OCI-LY3 (cell line): ENCODE measurements at regions not wholly inside any gene's neighbourhood (a gene's known extent, or its start where the extent isn't known, plus 50 kb on each side); places are given as distances from the start of the nearest gene placed in this dataset.

Source experiments
- H2AFZ ChIP-seq: fragments of 200-600, 300-600 bp; shearing (Covaris generic); 2 replicates; pipeline ENCODE4 v1.6.0; 2014; ENCODE audit warnings: antibody characterized with exemption, low read depth, low read length
- H3K27ac ChIP-seq: fragments of 200-600, 300-600 bp; sonication (generic); 2 replicates; pipeline ENCODE4 v1.5.1; 2014; ENCODE audit warnings: mild to moderate bottlenecking, low read length, moderate library complexity, mixed read lengths
- H3K27me3 ChIP-seq: fragments of 200-600, 300-600 bp; sonication (generic); 2 replicates; pipeline ENCODE4 v1.6.1; 2014; ENCODE audit warnings: low read depth, low read length, mixed read lengths
- H3K36me3 ChIP-seq: fragments of 200-600, 300-600 bp; sonication (generic); replicated peaks from 2 replicates; pipeline ENCODE3; 2014; ENCODE audit warnings: low read depth, low read length, mixed read lengths
- H3K4me1 ChIP-seq: fragments of 300-600, 200-600 bp; sonication (generic); 2 replicates; pipeline ENCODE4 v1.6.1; 2014; ENCODE audit warnings: low read length, mixed read lengths
- H3K4me2 ChIP-seq: fragments of 200-600, 300-600 bp; sonication (generic); 2 replicates; pipeline ENCODE4 v1.6.1; 2014; ENCODE audit warnings: low read length, mixed read lengths
- H3K4me3 ChIP-seq: fragments of 300-600, 200-600 bp; sonication (generic); 2 replicates; pipeline ENCODE4 v1.5.1; 2014; ENCODE audit warnings: antibody characterized with exemption, mild to moderate bottlenecking, low read length, moderate library complexity
- H3K79me2 ChIP-seq: fragments of 300-600, 200-600 bp; shearing (Covaris generic); 2 replicates; pipeline ENCODE4 v1.6.1; 2014; ENCODE audit warnings: mild to moderate bottlenecking, low read length, mixed read lengths
- H3K9ac ChIP-seq: fragments of 300-600, 200-600 bp; shearing (Covaris generic); 2 replicates; pipeline ENCODE4 v1.6.0; 2014; ENCODE audit warnings: mild to moderate bottlenecking, low read length, moderate library complexity
- H3K9me3 ChIP-seq: fragments of 200-600, 300-600 bp; shearing (Covaris generic); 2 replicates; pipeline ENCODE4 v1.6.1; 2014; ENCODE audit warnings: low read length, mixed read lengths; ENCODE audit not compliant: insufficient read depth
- H4K20me1 ChIP-seq: fragments of 200-600, 300-600 bp; sonication (generic); 2 replicates; pipeline ENCODE4 v1.6.1; 2016; ENCODE audit warnings: low read length, mixed read lengths; ENCODE audit not compliant: insufficient read depth
- EZH2phosphoT487 ChIP-seq: fragments of 200-600 bp; shearing (Covaris generic); IDR thresholded peaks from 2 replicates; pipeline ENCODE4 v1.6.1; 2018; ENCODE audit warnings: antibody characterized with exemption, mixed run types, low read depth
- TF ChIP-seq, protein P1 (sequence below): fragments of 200-600, 300-600 bp; sonication (generic); IDR thresholded peaks from 2 replicates; pipeline ENCODE4 v1.5.1; 2014; ENCODE audit warnings: antibody characterized with exemption, low read length, low read depth

DNA sequence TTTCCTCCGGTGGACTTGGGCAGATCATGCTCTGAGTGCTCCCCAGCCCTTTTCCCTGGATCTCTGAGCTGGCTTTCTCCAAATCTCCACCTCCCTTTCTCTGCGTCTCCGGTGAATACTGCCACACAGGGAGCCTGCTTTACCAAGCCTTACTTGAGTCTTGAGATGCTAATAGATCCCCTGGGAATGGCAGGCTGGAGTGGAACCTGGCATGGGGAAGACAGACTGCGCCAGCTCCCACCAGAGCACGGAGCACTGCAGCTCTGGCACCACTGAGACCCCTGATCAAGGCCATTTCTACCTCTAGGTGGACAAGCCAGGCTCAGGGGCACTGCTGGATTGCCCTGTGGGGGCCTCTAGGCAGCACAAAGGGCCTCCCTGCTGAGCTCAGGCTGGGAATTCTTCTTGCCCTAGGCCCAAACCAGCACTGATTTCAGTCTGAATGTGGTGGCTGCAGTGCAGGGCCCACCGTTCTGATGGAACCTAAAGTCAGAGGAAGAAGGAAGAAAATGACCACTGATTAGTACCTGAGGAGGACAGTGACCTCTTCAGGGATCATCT, 74.3 kb upstream of the CRHR1 start:
- Histone ChIP-seq H3K79me2 (no peaks in the 10 kb centered on the region), H4K20me1 (no peaks in the 10 kb centered on the region), H3K4me2 (no peak overlapping the region), H3K4me1 (no peaks in the 10 kb centered on the region), H3K36me3 (no peaks in the 10 kb centered on the region), H3K4me3 (no peak overlapping the region), H2AFZ (no peak overlapping the region), H3K27me3 (peaks cover 43% of the 10 kb centered on the region), H3K9me3 (no peaks in the 10 kb centered on the region), H3K9ac (no peak overlapping the region), H3K27ac (no peak overlapping the region)
- no peak for TF ChIP-seq EZH2phosphoT487
- TF ChIP-seq, protein P1, sequence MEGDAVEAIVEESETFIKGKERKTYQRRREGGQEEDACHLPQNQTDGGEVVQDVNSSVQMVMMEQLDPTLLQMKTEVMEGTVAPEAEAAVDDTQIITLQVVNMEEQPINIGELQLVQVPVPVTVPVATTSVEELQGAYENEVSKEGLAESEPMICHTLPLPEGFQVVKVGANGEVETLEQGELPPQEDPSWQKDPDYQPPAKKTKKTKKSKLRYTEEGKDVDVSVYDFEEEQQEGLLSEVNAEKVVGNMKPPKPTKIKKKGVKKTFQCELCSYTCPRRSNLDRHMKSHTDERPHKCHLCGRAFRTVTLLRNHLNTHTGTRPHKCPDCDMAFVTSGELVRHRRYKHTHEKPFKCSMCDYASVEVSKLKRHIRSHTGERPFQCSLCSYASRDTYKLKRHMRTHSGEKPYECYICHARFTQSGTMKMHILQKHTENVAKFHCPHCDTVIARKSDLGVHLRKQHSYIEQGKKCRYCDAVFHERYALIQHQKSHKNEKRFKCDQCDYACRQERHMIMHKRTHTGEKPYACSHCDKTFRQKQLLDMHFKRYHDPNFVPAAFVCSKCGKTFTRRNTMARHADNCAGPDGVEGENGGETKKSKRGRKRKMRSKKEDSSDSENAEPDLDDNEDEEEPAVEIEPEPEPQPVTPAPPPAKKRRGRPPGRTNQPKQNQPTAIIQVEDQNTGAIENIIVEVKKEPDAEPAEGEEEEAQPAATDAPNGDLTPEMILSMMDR, result no peak

DNA sequence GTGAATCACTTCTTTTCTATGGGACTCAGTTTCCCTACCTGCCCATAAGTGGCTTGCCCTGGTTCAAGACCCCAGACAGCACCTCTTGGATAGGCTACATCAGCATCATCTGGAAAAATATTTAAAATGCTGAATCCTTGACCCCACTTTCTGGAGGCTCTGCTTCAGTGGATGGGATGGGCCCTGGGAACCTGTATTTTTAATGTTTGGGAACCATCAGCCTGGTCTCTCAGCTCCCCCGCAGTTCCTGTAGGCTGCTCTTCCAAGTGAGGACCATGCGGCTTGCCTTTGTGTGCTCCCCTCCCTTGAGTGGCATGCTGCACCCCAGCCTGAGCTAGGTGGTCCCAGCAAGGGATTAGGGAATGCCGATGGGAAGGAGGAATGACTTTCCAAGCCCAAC, 68.3 kb upstream of the CRHR1 start:
- Histone ChIP-seq H2AFZ (no peak overlapping the region), H3K9me3 (no peaks in the 10 kb centered on the region), H3K79me2 (no peaks in the 10 kb centered on the region), H3K9ac (no peak overlapping the region), H3K36me3 (no peaks in the 10 kb centered on the region), H3K4me3 (no peak overlapping the region), H4K20me1 (no peaks in the 10 kb centered on the region), H3K27ac (no peak overlapping the region), H3K4me2 (no peak overlapping the region), H3K27me3 (peaks cover 25% of the 10 kb centered on the region), H3K4me1 (no peaks in the 10 kb centered on the region)
- no peak for TF ChIP-seq EZH2phosphoT487
- TF ChIP-seq, protein P1, result no peak

DNA sequence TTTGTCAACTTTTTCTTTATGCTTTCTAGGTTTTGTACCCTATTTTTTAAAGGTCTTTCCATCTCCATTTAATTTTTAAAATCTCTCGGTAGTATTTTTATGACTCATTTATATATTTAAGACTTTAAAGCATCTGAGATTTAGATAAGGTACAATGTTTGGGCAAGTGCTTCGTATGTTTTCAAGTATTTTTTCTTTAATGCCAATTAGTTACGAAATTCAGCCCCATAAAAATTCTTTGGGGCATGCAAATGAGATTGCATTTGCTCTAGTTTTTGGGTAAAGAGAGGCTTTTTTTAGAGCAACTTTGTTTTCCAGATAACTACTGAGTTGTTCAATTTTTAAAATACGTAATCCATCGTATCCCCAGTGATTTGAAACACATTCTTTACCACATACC, 65.3 kb upstream of the CRHR1 start:
- no peak overlapping the region for H2AFZ ChIP-seq
- H3K9me3 ChIP-seq, result no peaks in the 10 kb centered on the region
- no peak overlapping the region for H3K4me3 ChIP-seq
- H3K36me3 ChIP-seq, result no peaks in the 10 kb centered on the region
- H4K20me1 ChIP-seq, result no peaks in the 10 kb centered on the region
- TF ChIP-seq, protein P1, result no peak
- TF ChIP-seq EZH2phosphoT487, result no peak
- no peaks in the 10 kb centered on the region for H3K79me2 ChIP-seq
- H3K27me3 ChIP-seq, result peaks cover 23% of the 10 kb centered on the region
- H3K4me2 ChIP-seq, result no peak overlapping the region
- H3K4me1 ChIP-seq, result no peaks in the 10 kb centered on the region
- H3K9ac ChIP-seq, result no peak overlapping the region
- no peak overlapping the region for H3K27ac ChIP-seq

DNA sequence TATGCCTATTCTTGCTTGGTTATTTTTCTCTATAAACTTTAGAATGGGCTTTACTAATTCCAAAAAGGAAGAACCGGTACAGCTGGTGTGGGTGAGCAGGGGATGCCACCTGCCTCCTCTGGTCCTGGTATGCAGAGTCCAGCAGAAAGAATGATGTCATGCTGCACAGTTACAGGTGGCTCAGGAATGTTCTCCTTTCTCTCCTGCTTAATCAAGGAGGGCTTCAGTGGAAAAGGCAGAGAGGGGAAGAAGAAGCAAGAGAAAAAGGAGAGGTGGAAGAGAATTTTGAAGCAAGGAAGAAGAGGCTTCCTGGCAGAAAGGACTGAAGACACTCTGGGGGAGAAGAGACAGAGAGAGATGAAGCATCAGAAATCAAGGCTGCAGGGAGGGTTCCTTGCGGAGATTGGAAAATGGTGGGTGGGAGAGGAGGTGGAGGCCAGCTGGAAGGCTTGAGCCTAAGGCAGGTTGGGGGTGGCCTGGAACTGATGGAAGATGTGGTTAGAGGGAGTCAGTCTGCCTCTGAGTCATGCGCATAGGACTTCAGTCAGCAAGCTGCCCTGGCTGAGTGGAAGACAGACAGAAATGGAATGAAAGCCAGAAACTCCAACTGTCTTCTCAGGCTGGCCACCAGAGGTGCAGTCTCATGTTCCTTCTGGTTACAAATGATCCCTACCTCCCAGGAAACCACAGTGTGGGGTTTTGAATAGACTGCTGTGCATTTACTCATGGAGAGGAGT, 64.6 kb upstream of the CRHR1 start:
- H3K79me2 ChIP-seq, result no peaks in the 10 kb centered on the region
- H3K9ac ChIP-seq, result no peak overlapping the region
- no peaks in the 10 kb centered on the region for H3K36me3 ChIP-seq
- H4K20me1 ChIP-seq, result no peaks in the 10 kb centered on the region
- H3K4me2 ChIP-seq, result no peak overlapping the region
- no peak overlapping the region for H3K27ac ChIP-seq
- H3K4me1 ChIP-seq, result no peaks in the 10 kb centered on the region
- H3K4me3 ChIP-seq, result no peak overlapping the region
- TF ChIP-seq, protein P1, result no peak
- TF ChIP-seq EZH2phosphoT487, result no peak
- peaks cover 27% of the 10 kb centered on the region for H3K27me3 ChIP-seq
- no peak overlapping the region for H2AFZ ChIP-seq
- no peaks in the 10 kb centered on the region for H3K9me3 ChIP-seq
